ENCODE measurements at regions not wholly inside any gene's neighbourhood (a gene's known extent, or its start where the extent isn't known, plus 50 kb on each side); places are given as distances from the start of the nearest gene placed in this dataset.
"Not testable (repeated sequence)": the region's sequence is repeated elsewhere in the genome, so short reads cannot be mapped to it uniquely, and the experiment has no call there.

GRCh38 chr20:48040051-48040450, 254.8 kb upstream of the SULF2 start:
- ChIA-PET CTCF (no interaction called here), POLR2A (no interaction called here)
- no peak for TF ChIP-seq CTCF (IDR thresholded peaks at IDR 0.05; ENCODE audit: insufficient read depth, low read length, missing control alignments)
- no peak overlapping the region for H3K4me3 ChIP-seq (ENCODE audit: low read depth, low read length)
- no peak for DNase-seq (ENCODE audit: low read depth, low spot score)

GRCh38 chr20:48039514-48039913, 254.2 kb upstream of the SULF2 start:
- DNase-seq (ENCODE audit: low read depth, low spot score): no peak
- H3K4me3 ChIP-seq (ENCODE audit: low read depth, low read length): no peak overlapping the region
- CTCF ChIA-PET: no interaction called here
- no peak for TF ChIP-seq CTCF (IDR thresholded peaks at IDR 0.05; ENCODE audit: insufficient read depth, low read length, missing control alignments)
- POLR2A ChIA-PET: no interaction called here

GRCh38 chr20:48038713-48039112, 253.4 kb upstream of the SULF2 start:
- ChIA-PET POLR2A (no interaction called here), CTCF (no interaction called here)
- TF ChIP-seq CTCF (IDR thresholded peaks at IDR 0.05; ENCODE audit: insufficient read depth, low read length, missing control alignments): no peak

GRCh38 chr20:48037798-48038197, 252.5 kb upstream of the SULF2 start:
- DNase-seq (ENCODE audit: low read depth, low spot score); CTCF ChIA-PET; POLR2A ChIA-PET; H3K4me3 ChIP-seq (ENCODE audit: low read depth, low read length): not testable (repeated sequence)

More at GRCh38 chr20:48038713-48039112, 253.4 kb upstream of the SULF2 start:
- H3K4me3 ChIP-seq (ENCODE audit: low read depth, low read length): no peak overlapping the region
- DNase-seq (ENCODE audit: low read depth, low spot score): no peak

- ChIA-PET POLR2A (no interaction called here), CTCF (no interaction called here)
- DNase-seq (ENCODE audit: low read depth, low spot score): no peak
Measured at GRCh38 chr20:48035961-48036731, 250.9 kb upstream of the SULF2 start.

GRCh38 chr20:48034751-48035150, 249.5 kb upstream of the SULF2 start:
- TF ChIP-seq CTCF (IDR thresholded peaks at IDR 0.05; ENCODE audit: insufficient read depth, low read length, missing control alignments): no peak
- CTCF ChIA-PET: interaction anchor here (1.7 kb wide), 1 partner anchor 155 kb away, joined by 3 read pairs; no protein-coding TSS in a partner anchor
- no peak for DNase-seq (ENCODE audit: low read depth, low spot score)
- H3K4me3 ChIP-seq (ENCODE audit: low read depth, low read length): no peak overlapping the region
- POLR2A ChIA-PET: no interaction called here

More at GRCh38 chr20:48035961-48036731, 250.9 kb upstream of the SULF2 start:
- no peak for TF ChIP-seq CTCF (IDR thresholded peaks at IDR 0.05; ENCODE audit: insufficient read depth, low read length, missing control alignments)
- no peak overlapping the region for H3K4me3 ChIP-seq (ENCODE audit: low read depth, low read length)

- DNase-seq (ENCODE audit: low read depth, low spot score); H3K4me3 ChIP-seq (ENCODE audit: low read depth, low read length); POLR2A ChIA-PET: not testable (repeated sequence)
- CTCF ChIA-PET: interaction anchor here (1.7 kb wide), 1 partner anchor 157 kb away, joined by 3 read pairs; no protein-coding TSS in a partner anchor
Measured at GRCh38 chr20:48033005-48033404, 247.7 kb upstream of the SULF2 start.

Measured in AG04449 (cell line).